ENCODE measurements at regions not wholly inside any gene's neighbourhood (a gene's known extent, or its start where the extent isn't known, plus 50 kb on each side); places are given as distances from the start of the nearest gene placed in this dataset.

GRCh38 chr18:26656944-26657536 lies 108.7 kb upstream of the KCTD1 start:
- Histone ChIP-seq H3K27me3 (peaks cover 22% of the 10 kb centered on the region), H3K9me3 (no peaks in the 10 kb centered on the region), H3K4me3 (peak overlapping the region; percentile 72), H3K27ac (peak overlapping the region; percentile 82), H3K36me3 (no peaks in the 10 kb centered on the region), H3K4me1 (peaks cover 29% of the 10 kb centered on the region)
- under 1% methylated on average over 20 of the region's 52 CpGs for WGBS
- peak; percentile 80 to 85 for DNase-seq (ENCODE audit: low spot score in 2 of 2)
- TF ChIP-seq EP300 (IDR thresholded peaks at IDR 0.05): no peak
- TF ChIP-seq CTCF (IDR thresholded peaks at IDR 0.05): peak in 1 of 2 donors; percentile 39

GRCh38 chr18:26656431-26656943 lies 108.1 kb upstream of the KCTD1 start:
- DNase-seq (ENCODE audit: low spot score in 2 of 2): no peak
- peaks cover 19% of the 10 kb centered on the region for H3K27me3 ChIP-seq

GRCh38 chr18:26655525-26656430 lies 107.4 kb upstream of the KCTD1 start:
- no peak for TF ChIP-seq EP300 (IDR thresholded peaks at IDR 0.05)
- TF ChIP-seq POLR2AphosphoS5 (IDR thresholded peaks at IDR 0.05): no peak
- TF ChIP-seq CTCF (IDR thresholded peaks at IDR 0.05): no peak
- no peak for TF ChIP-seq POLR2A (IDR thresholded peaks at IDR 0.05)
- peak overlapping the region; percentile 82 for H3K27ac ChIP-seq
- H3K4me3 ChIP-seq: peak overlapping the region; percentile 72
- peaks cover 29% of the 10 kb centered on the region for H3K4me1 ChIP-seq
- peaks cover 14% of the 10 kb centered on the region for H3K27me3 ChIP-seq
- DNase-seq (ENCODE audit: low spot score in 2 of 2): peak in 1 of 2 donors; percentile 67
- 2% methylated on average over 58 of the region's 58 CpGs for WGBS
- H3K36me3 ChIP-seq: no peaks in the 10 kb centered on the region
- H3K9me3 ChIP-seq: no peaks in the 10 kb centered on the region

More at GRCh38 chr18:26656431-26656943, 108.1 kb upstream of the KCTD1 start:
- H3K9me3 ChIP-seq: no peaks in the 10 kb centered on the region
- H3K4me3 ChIP-seq: peak overlapping the region; percentile 72
- TF ChIP-seq POLR2A (IDR thresholded peaks at IDR 0.05) (no peak), CTCF (IDR thresholded peaks at IDR 0.05) (no peak), EP300 (IDR thresholded peaks at IDR 0.05) (no peak)
- H3K27ac ChIP-seq: peak overlapping the region; percentile 82
- H3K36me3 ChIP-seq: no peaks in the 10 kb centered on the region
- peaks cover 29% of the 10 kb centered on the region for H3K4me1 ChIP-seq
- WGBS: 0% methylated on average over 21 of the region's 68 CpGs

- 7% methylated on average over 12 of the region's 12 CpGs for WGBS
- Histone ChIP-seq H3K36me3 (no peaks in the 10 kb centered on the region), H3K27me3 (peaks cover 9% of the 10 kb centered on the region), H3K4me3 (peak overlapping the region; percentile 72), H3K27ac (peak overlapping the region; percentile 82), H3K9me3 (no peaks in the 10 kb centered on the region), H3K4me1 (peaks cover 29% of the 10 kb centered on the region)
- no peak for DNase-seq (ENCODE audit: low spot score in 2 of 2)
- TF ChIP-seq POLR2AphosphoS5 (IDR thresholded peaks at IDR 0.05) (no peak), POLR2A (IDR thresholded peaks at IDR 0.05) (no peak), CTCF (IDR thresholded peaks at IDR 0.05) (no peak), EP300 (IDR thresholded peaks at IDR 0.05) (no peak)
Observed at GRCh38 chr18:26654616-26655524, 106.5 kb upstream of the KCTD1 start.
